CD8-positive, alpha-beta memory T cell (primary cell): ENCODE measurements at regions not wholly inside any gene's neighbourhood (a gene's known extent, or its start where the extent isn't known, plus 50 kb on each side); places are given as distances from the start of the nearest gene placed in this dataset.

Experiments
- CTCF ChIA-PET: fragments of 350-600 bp; sonication (Branson Sonifier 250); formaldehyde crosslinking; loops from one replicate; lab custom pipeline; 2021; ENCODE audit warnings: antibody characterized with exemption; lab: Charles Lee
- POLR2A ChIA-PET: fragments of 350-600 bp; sonication (Branson Sonifier 250); formaldehyde crosslinking; loops from one replicate; lab custom pipeline; 2021; ENCODE audit warnings: antibody characterized with exemption; lab: Charles Lee
- DNase-seq, 5 donors: peaks; one replicate each; pipeline versions ENCODE4 v3.0.0 to v3.0.0-alpha.2; 2020 to 2022; ENCODE audit warnings: mixed read lengths in 1 of 5
- H3K27ac ChIP-seq: one replicate; pipeline ENCODE4 v1.7.0; 2013; ENCODE audit warnings: low read depth, mild to moderate bottlenecking, low read length, moderate library complexity
- H3K27me3 ChIP-seq: 2 replicates; pipeline ENCODE4 v1.7.0; 2013; ENCODE audit warnings: low read length, mild to moderate bottlenecking; ENCODE audit not compliant: insufficient read depth, poor library complexity, severe bottlenecking
- H3K36me3 ChIP-seq: 2 replicates; pipeline ENCODE4 v1.7.0; 2013; ENCODE audit warnings: mild to moderate bottlenecking, low read length, moderate library complexity; ENCODE audit not compliant: insufficient read depth
- H3K4me1 ChIP-seq: 2 replicates; pipeline ENCODE4 v1.7.0; 2013; ENCODE audit warnings: mild to moderate bottlenecking, low read length, moderate library complexity; ENCODE audit not compliant: insufficient read depth
- H3K4me3 ChIP-seq: 2 replicates; pipeline ENCODE4 v1.7.0; 2013; ENCODE audit warnings: mild to moderate bottlenecking, low read length
- H3K9me3 ChIP-seq: 2 replicates; pipeline ENCODE4 v1.7.0; 2013; ENCODE audit warnings: mild to moderate bottlenecking, low read length
- H3K27ac Mint-ChIP-seq, 8 donors: one replicate each; pipeline ENCODE4 v1.8.0; 2020 to 2021; ENCODE audit warnings: mixed read lengths in 8 of 8, mild to moderate bottlenecking in 6 of 8, inconsistent platforms in 3 of 8, moderate library complexity in 3 of 8
- H3K27me3 Mint-ChIP-seq, 2 donors: one replicate each; pipeline ENCODE4 v1.8.0; 2020 to 2021; ENCODE audit warnings: mixed read lengths in 2 of 2, mild to moderate bottlenecking in 1 of 2, moderate library complexity in 1 of 2
- H3K36me3 Mint-ChIP-seq, 3 donors: one replicate each; pipeline ENCODE4 v1.8.0; 2020 to 2021; ENCODE audit warnings: mixed read lengths in 3 of 3, inconsistent platforms in 1 of 3, mild to moderate bottlenecking in 1 of 3
- H3K4me1 Mint-ChIP-seq, 3 donors: one replicate each; pipeline ENCODE4 v1.8.0; 2020 to 2021; ENCODE audit warnings: mixed read lengths in 3 of 3, inconsistent platforms in 1 of 3, mild to moderate bottlenecking in 1 of 3
- H3K4me3 Mint-ChIP-seq, 7 donors: one replicate each; pipeline ENCODE4 v1.8.0; 2020 to 2021; ENCODE audit warnings: mixed read lengths in 7 of 7, mild to moderate bottlenecking in 6 of 7, moderate library complexity in 4 of 7, inconsistent platforms in 2 of 7
- H3K9me3 Mint-ChIP-seq, 5 donors: one replicate each; pipeline ENCODE4 v1.8.0; 2020 to 2022; ENCODE audit warnings: mixed read lengths in 5 of 5, mild to moderate bottlenecking in 3 of 5, moderate library complexity in 2 of 5, inconsistent platforms in 1 of 5

DNA sequence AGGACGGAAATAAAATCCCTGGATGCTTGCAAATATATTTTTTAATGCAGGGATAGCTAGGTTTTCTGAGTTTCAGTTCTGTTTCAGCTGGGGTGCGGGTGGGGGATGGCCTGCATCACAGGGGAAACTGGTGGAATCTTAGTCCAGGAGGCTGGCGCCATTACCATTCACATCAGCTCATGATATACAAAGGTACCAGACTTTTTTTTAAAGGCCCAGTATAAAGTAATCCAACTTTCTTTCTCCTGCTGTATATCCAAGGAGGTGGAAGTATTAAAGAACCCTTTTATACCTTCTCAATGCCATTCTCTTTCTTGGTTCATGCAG lies 343.8 kb downstream of the KCNRG start:
- H3K4me1 Mint-ChIP-seq, result peaks cover 42 to 86% (median 69%) of the 10 kb centered on the region in 3 donors
- POLR2A ChIA-PET, result no interaction called here
- no peak overlapping the region for H3K4me3 Mint-ChIP-seq

DNA sequence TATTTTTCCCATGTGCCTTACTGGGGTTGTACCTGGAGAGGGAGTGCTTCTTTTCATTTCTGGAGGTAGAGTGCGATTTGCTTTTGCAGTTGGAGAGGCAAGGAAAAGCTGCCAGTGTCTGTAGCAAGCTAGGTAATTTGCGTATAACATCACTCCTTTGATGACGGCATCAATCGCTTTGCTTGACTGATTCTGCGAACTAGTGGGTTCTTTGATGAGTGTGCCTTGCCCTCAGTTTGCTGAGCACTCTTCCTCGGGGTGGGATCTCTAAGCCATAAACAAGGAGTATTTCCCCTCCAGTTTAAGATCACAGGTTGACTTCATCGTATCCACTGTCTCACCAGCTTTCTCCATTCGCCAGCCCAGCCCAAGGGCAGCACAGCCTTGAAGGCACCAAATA lies 344.5 kb downstream of the KCNRG start:
- H3K9me3 ChIP-seq, result no peaks in the 10 kb centered on the region
- Mint-ChIP-seq H3K36me3 (no peaks in the 10 kb centered on the region), H3K4me3 (peak overlapping the region in 1 of 7 donors; percentile 11), H3K4me1 (peaks cover 43 to 83% (median 72%) of the 10 kb centered on the region in 3 donors), H3K9me3 (no peaks in the 10 kb centered on the region), H3K27me3 (peaks cover 0 to 3% of the 10 kb centered on the region in 2 donors), H3K27ac (peak overlapping the region in 2 of 8 donors; percentile 21 to 75)
- no peak for DNase-seq
- no peaks in the 10 kb centered on the region for H3K36me3 ChIP-seq
- CTCF ChIA-PET, result interaction anchor here (0.6 kb wide), 1 partner anchor 359 kb away, joined by 3 read pairs; no protein-coding TSS in a partner anchor
- no peaks in the 10 kb centered on the region for H3K27me3 ChIP-seq
- POLR2A ChIA-PET, result interaction anchor here (0.9 kb wide), 1 partner anchor 235 kb away, joined by 4 read pairs; no protein-coding TSS in a partner anchor
- peaks cover 8% of the 10 kb centered on the region for H3K4me1 ChIP-seq
- H3K27ac ChIP-seq, result no peak overlapping the region
- H3K4me3 ChIP-seq, result no peak overlapping the region

More for the DNA sequence above, 343.8 kb downstream of the KCNRG start:
- Mint-ChIP-seq H3K9me3 (no peaks in the 10 kb centered on the region), H3K27me3 (peaks cover 0 to 3% of the 10 kb centered on the region in 2 donors), H3K36me3 (no peaks in the 10 kb centered on the region), H3K27ac (peak overlapping the region in 1 of 8 donors; percentile 39)
- CTCF ChIA-PET, result no interaction called here
- H3K4me3 ChIP-seq, result no peak overlapping the region
- no peak for DNase-seq
- H3K4me1 ChIP-seq, result peaks cover 7% of the 10 kb centered on the region
- no peaks in the 10 kb centered on the region for H3K27me3 ChIP-seq
- no peaks in the 10 kb centered on the region for H3K36me3 ChIP-seq
- no peak overlapping the region for H3K27ac ChIP-seq
- H3K9me3 ChIP-seq, result no peaks in the 10 kb centered on the region

DNA sequence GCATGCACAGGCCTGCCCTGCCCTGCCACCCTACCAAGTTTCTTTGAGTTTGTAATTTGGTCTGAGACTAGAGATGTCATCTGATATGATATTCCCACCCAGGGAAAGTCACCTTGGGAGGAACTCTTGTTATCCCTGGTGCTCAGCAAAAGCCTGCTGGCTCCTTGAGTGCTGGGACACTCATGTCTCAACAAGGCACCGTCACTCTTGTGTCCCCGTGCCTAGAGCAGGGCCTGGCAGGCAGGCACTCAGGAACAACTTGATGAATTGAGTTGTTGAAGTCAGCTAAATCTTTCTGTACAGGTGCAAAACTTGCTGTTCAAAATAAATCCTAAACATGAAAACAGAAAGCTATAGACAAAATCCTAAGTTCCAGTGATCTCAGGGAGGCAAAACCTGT lies 345.4 kb downstream of the KCNRG start:
- H3K4me1 Mint-ChIP-seq, result peaks cover 44 to 84% (median 73%) of the 10 kb centered on the region in 3 donors

DNA sequence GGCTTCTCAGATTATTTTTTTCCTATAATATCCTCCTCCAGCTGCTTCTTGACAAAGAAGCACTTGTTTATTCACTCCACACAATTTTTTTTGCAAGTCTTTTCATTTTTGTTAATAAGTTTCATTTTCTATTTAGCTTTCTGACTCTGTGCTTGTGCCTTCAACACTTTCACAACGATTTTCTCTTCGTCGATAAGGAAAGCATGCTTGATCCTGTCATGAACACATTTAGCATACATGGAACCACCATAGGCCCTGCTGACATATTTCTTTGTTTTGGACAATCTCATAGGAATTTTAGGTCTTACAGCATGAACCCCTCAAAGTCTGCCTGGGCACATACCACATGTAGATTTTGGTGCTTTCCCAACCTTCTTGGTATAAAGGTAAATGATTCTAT lies 346.0 kb downstream of the KCNRG start:
- no peaks in the 10 kb centered on the region for H3K9me3 ChIP-seq
- DNase-seq, result no peak
- Mint-ChIP-seq H3K9me3 (no peaks in the 10 kb centered on the region), H3K4me3 (peak overlapping the region; percentile 33 to 75 (median 61)), H3K27me3 (peaks cover 0 to 3% of the 10 kb centered on the region in 2 donors), H3K36me3 (peaks cover 0 to 2% (median 0%) of the 10 kb centered on the region in 3 donors), H3K27ac (peak overlapping the region; percentile 7 to 81 (median 50)), H3K4me1 (peaks cover 44 to 84% (median 73%) of the 10 kb centered on the region in 3 donors)
- no peaks in the 10 kb centered on the region for H3K27me3 ChIP-seq
- H3K36me3 ChIP-seq, result no peaks in the 10 kb centered on the region
- POLR2A ChIA-PET, result interaction anchor here (1.2 kb wide), 1 partner anchor 236 kb away, joined by 3 read pairs; no protein-coding TSS in a partner anchor
- peaks cover 24% of the 10 kb centered on the region for H3K4me1 ChIP-seq
- CTCF ChIA-PET, result no interaction called here
- no peak overlapping the region for H3K4me3 ChIP-seq
- no peak overlapping the region for H3K27ac ChIP-seq

More for the DNA sequence above, 345.4 kb downstream of the KCNRG start:
- Mint-ChIP-seq H3K27me3 (peaks cover 0 to 3% of the 10 kb centered on the region in 2 donors), H3K4me3 (peak overlapping the region in 3 of 7 donors; percentile 28 to 75 (median 65)), H3K36me3 (peaks cover 0 to 2% (median 0%) of the 10 kb centered on the region in 3 donors), H3K27ac (peak overlapping the region in 2 of 8 donors; percentile 9 to 12), H3K9me3 (no peaks in the 10 kb centered on the region)
- H3K9me3 ChIP-seq, result no peaks in the 10 kb centered on the region
- ChIA-PET CTCF (no interaction called here), POLR2A (interaction anchor here (1.2 kb wide), 1 partner anchor 236 kb away, joined by 3 read pairs; no protein-coding TSS in a partner anchor)
- no peak overlapping the region for H3K4me3 ChIP-seq
- H3K27me3 ChIP-seq, result no peaks in the 10 kb centered on the region
- no peak for DNase-seq
- H3K36me3 ChIP-seq, result no peaks in the 10 kb centered on the region
- no peak overlapping the region for H3K27ac ChIP-seq
- H3K4me1 ChIP-seq, result peaks cover 17% of the 10 kb centered on the region

DNA sequence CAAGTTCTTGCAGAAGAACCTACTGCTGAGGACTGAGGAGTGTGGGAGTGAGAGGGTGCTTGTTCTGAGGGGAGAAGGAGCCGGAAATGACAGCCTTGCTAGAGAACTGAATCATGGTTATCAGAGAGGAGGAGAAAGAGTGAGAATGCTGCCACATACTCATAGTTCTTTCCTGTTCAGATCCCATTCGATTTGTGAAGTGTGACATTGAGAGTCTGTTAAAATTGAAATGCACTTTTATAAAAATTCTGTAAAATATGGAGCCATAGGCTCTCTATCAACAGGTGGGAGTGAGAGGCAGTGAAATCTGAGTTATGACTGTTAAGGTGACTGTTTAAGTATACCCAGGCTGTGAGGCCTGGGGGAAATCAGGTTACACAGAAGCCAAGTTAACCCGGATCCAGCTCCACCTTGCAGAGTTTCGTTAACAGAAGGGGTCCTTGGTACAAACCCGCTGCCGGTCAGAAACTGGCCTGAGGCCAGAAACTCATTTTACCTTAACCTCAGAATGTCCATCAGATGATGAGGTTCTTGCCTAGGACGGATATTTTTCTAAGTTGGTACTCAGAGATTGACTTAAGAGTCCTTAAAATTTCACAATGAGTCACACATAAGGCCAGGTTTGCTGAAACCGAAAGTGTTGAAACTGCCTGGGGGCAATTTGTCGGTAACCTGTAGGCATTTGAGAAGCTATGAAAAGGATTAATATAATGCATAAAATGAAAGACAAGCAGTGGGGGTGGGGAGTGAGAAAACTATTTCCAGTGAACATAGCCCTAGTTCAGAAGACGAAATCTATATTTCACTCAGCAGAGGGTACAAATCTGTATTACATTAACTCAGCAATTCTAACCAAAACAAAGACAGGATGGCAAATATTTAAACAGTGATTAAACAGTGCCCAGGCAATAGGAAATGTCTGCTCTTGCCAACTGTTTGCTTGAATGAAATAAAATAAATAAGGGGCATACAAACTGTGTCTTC lies 350.5 kb downstream of the KCNRG start:
- H3K4me3 Mint-ChIP-seq, result peak overlapping the region; percentile 63 to 87 (median 78)
- ChIA-PET CTCF (interaction anchor here (1.0 to 1.4 kb wide), 5 partner anchors 9 to 546 kb away, joined by 3 to 4 read pairs (median 3); no protein-coding TSS in a partner anchor), POLR2A (interaction anchor here (1.9 kb wide), 1 partner anchor 369 kb away, joined by 13 read pairs; the partner anchor contains the start of gene TRIM13)
- H3K36me3 Mint-ChIP-seq, result peaks cover 0 to 8% (median 2%) of the 10 kb centered on the region in 3 donors
- H3K27me3 Mint-ChIP-seq, result no peaks in the 10 kb centered on the region
- H3K36me3 ChIP-seq, result no peaks in the 10 kb centered on the region
- H3K4me3 ChIP-seq, result peak overlapping the region; percentile 39
- H3K4me1 ChIP-seq, result peaks cover 37% of the 10 kb centered on the region
- DNase-seq, result peak in 3 of 5 donors; percentile 16 to 70 (median 49)
- H3K4me1 Mint-ChIP-seq, result peaks cover 48 to 67% (median 57%) of the 10 kb centered on the region in 3 donors
- H3K27ac ChIP-seq, result peak overlapping the region; percentile 69
- peak overlapping the region; percentile 84 to 99 (median 94) for H3K27ac Mint-ChIP-seq
- no peaks in the 10 kb centered on the region for H3K27me3 ChIP-seq
- H3K9me3 ChIP-seq, result no peaks in the 10 kb centered on the region
- H3K9me3 Mint-ChIP-seq, result no peaks in the 10 kb centered on the region

DNA sequence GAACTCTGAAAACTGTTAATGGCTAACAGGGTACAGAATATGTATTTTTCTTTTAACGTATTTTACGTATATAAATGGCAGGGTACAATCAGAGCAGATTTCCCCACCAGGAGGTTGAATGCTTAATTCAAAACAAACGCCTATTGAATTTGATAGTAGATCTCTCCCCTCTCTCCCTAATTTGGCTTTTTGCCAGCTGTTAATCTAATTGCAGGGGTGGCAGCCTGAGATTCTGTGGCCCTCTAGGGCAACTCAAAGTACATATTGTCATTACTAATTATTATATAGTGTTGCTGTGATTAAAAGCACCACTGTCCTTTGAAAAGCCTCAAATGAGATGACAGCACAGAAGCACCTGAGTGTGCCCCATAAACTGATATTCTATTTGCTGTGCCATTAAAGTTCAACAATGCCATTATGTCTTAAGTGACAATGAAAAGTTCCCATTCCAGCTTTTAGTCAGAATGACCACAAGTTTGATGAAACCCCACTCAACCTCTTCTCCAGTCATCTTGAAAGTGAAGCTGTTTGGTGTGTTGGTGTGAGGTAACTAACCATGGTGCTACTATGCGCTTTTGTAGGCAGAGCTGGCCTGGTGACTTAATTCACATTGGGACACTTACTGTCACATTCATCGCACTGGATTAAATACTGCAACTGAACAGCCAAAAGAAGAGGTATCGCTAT lies 351.4 kb downstream of the KCNRG start:
- ChIA-PET CTCF (interaction anchor here (1.1 to 1.4 kb wide), 5 partner anchors 9 to 281 kb away, joined by 3 to 4 read pairs (median 3); no protein-coding TSS in a partner anchor), POLR2A (interaction anchor here (1.9 kb wide), 1 partner anchor 370 kb away, joined by 13 read pairs; the partner anchor contains the start of gene TRIM13)
- H3K36me3 ChIP-seq, result no peaks in the 10 kb centered on the region
- peaks cover 32% of the 10 kb centered on the region for H3K4me1 ChIP-seq
- H3K4me1 Mint-ChIP-seq, result peaks cover 41 to 61% (median 51%) of the 10 kb centered on the region in 3 donors
- no peaks in the 10 kb centered on the region for H3K9me3 Mint-ChIP-seq
- H3K27ac Mint-ChIP-seq, result peak overlapping the region; percentile 84 to 99 (median 94)
- peaks cover 0 to 8% (median 2%) of the 10 kb centered on the region in 3 donors for H3K36me3 Mint-ChIP-seq
- H3K27ac ChIP-seq, result peak overlapping the region; percentile 69
- H3K4me3 Mint-ChIP-seq, result peak overlapping the region; percentile 63 to 87 (median 78)
- no peaks in the 10 kb centered on the region for H3K27me3 ChIP-seq
- DNase-seq, result no peak
- H3K9me3 ChIP-seq, result no peaks in the 10 kb centered on the region
- peak overlapping the region; percentile 39 for H3K4me3 ChIP-seq
- peaks cover 0 to 3% of the 10 kb centered on the region in 2 donors for H3K27me3 Mint-ChIP-seq

DNA sequence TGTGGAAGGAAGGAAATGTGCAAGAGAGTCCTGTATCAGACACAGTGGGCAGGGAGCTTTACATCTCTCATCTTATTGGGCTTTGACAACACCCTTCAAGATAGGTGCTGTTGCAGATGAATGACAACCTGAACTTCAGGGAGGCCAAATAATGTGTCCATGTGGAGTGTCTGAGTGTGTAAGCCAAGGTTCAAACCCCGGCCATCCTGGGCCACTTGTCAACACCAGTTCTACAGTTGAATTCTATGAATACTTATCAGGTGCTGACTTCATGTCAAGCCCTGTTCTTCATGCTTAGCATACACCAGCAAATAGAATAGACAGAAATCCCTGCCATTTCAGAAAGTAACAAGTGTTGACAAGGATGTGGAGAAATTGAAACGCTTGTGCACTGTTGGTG lies 354.4 kb downstream of the KCNRG start:
- H3K27me3 Mint-ChIP-seq, result peaks cover 0 to 5% of the 10 kb centered on the region in 2 donors
- no peak for DNase-seq
- peaks cover 33 to 46% (median 38%) of the 10 kb centered on the region in 3 donors for H3K4me1 Mint-ChIP-seq
- H3K36me3 Mint-ChIP-seq, result peaks cover 0 to 8% (median 2%) of the 10 kb centered on the region in 3 donors
- peaks cover 30% of the 10 kb centered on the region for H3K4me1 ChIP-seq
- CTCF ChIA-PET, result no interaction called here
- no peak overlapping the region for H3K4me3 Mint-ChIP-seq
- no peaks in the 10 kb centered on the region for H3K27me3 ChIP-seq
- POLR2A ChIA-PET, result no interaction called here
- H3K9me3 Mint-ChIP-seq, result no peaks in the 10 kb centered on the region
- H3K4me3 ChIP-seq, result no peak overlapping the region
- H3K9me3 ChIP-seq, result no peaks in the 10 kb centered on the region
- H3K27ac Mint-ChIP-seq, result no peak overlapping the region
- no peaks in the 10 kb centered on the region for H3K36me3 ChIP-seq
- H3K27ac ChIP-seq, result no peak overlapping the region
